ENCODE measurements at regions not wholly inside any gene's neighbourhood (a gene's known extent, or its start where the extent isn't known, plus 50 kb on each side); places are given as distances from the start of the nearest gene placed in this dataset.

GRCh38 chr13:109652531-109652930, 133.9 kb downstream of the IRS2 start:
- no peaks in the 10 kb centered on the region for H3K27me3 Mint-ChIP-seq (ENCODE audit: unreplicated experiment)
- no peak for TF ChIP-seq CTCF (IDR thresholded peaks at IDR 0.05)
- H3K4me3 Mint-ChIP-seq (ENCODE audit: unreplicated experiment), result no peak overlapping the region
- peaks cover 24% of the 10 kb centered on the region for H3K4me1 Mint-ChIP-seq (ENCODE audit: unreplicated experiment)
- H3K27ac Mint-ChIP-seq (ENCODE audit: unreplicated experiment), result peak overlapping the region; percentile 17
- no peaks in the 10 kb centered on the region for H3K36me3 Mint-ChIP-seq (ENCODE audit: unreplicated experiment)
- no peaks in the 10 kb centered on the region for H3K9me3 Mint-ChIP-seq (ENCODE audit: unreplicated experiment)
- DNase-seq (ENCODE audit: extremely low spot score, unreplicated experiment), result no peak

GRCh38 chr13:109651854-109652253, 134.5 kb downstream of the IRS2 start:
- H3K4me1 Mint-ChIP-seq (ENCODE audit: unreplicated experiment), result peaks cover 27% of the 10 kb centered on the region
- H3K27ac Mint-ChIP-seq (ENCODE audit: unreplicated experiment), result no peak overlapping the region
- no peaks in the 10 kb centered on the region for H3K36me3 Mint-ChIP-seq (ENCODE audit: unreplicated experiment)
- no peak for TF ChIP-seq CTCF (IDR thresholded peaks at IDR 0.05)
- DNase-seq (ENCODE audit: extremely low spot score, unreplicated experiment), result no peak
- H3K27me3 Mint-ChIP-seq (ENCODE audit: unreplicated experiment), result no peaks in the 10 kb centered on the region
- H3K9me3 Mint-ChIP-seq (ENCODE audit: unreplicated experiment), result no peaks in the 10 kb centered on the region
- no peak overlapping the region for H3K4me3 Mint-ChIP-seq (ENCODE audit: unreplicated experiment)

GRCh38 chr13:109651311-109651710, 135.1 kb downstream of the IRS2 start:
- DNase-seq (ENCODE audit: extremely low spot score, unreplicated experiment), result no peak
- no peaks in the 10 kb centered on the region for H3K9me3 Mint-ChIP-seq (ENCODE audit: unreplicated experiment)
- no peaks in the 10 kb centered on the region for H3K27me3 Mint-ChIP-seq (ENCODE audit: unreplicated experiment)
- no peak for TF ChIP-seq CTCF (IDR thresholded peaks at IDR 0.05)
- no peak overlapping the region for H3K27ac Mint-ChIP-seq (ENCODE audit: unreplicated experiment)
- no peaks in the 10 kb centered on the region for H3K36me3 Mint-ChIP-seq (ENCODE audit: unreplicated experiment)
- H3K4me3 Mint-ChIP-seq (ENCODE audit: unreplicated experiment), result no peak overlapping the region
- H3K4me1 Mint-ChIP-seq (ENCODE audit: unreplicated experiment), result peaks cover 32% of the 10 kb centered on the region

- Mint-ChIP-seq H3K27ac (ENCODE audit: unreplicated experiment) (no peak overlapping the region), H3K9me3 (ENCODE audit: unreplicated experiment) (no peaks in the 10 kb centered on the region), H3K36me3 (ENCODE audit: unreplicated experiment) (no peaks in the 10 kb centered on the region), H3K27me3 (ENCODE audit: unreplicated experiment) (no peaks in the 10 kb centered on the region), H3K4me1 (ENCODE audit: unreplicated experiment) (peaks cover 36% of the 10 kb centered on the region), H3K4me3 (ENCODE audit: unreplicated experiment) (no peak overlapping the region)
- no peak for DNase-seq (ENCODE audit: extremely low spot score, unreplicated experiment)
- no peak for TF ChIP-seq CTCF (IDR thresholded peaks at IDR 0.05)
These were observed 135.5 kb downstream of the IRS2 start for GRCh38 chr13:109650861-109651260.

- no peak for DNase-seq (ENCODE audit: extremely low spot score, unreplicated experiment)
- Mint-ChIP-seq H3K4me3 (ENCODE audit: unreplicated experiment) (no peak overlapping the region), H3K36me3 (ENCODE audit: unreplicated experiment) (no peaks in the 10 kb centered on the region), H3K27me3 (ENCODE audit: unreplicated experiment) (no peaks in the 10 kb centered on the region), H3K4me1 (ENCODE audit: unreplicated experiment) (peaks cover 46% of the 10 kb centered on the region), H3K9me3 (ENCODE audit: unreplicated experiment) (no peaks in the 10 kb centered on the region), H3K27ac (ENCODE audit: unreplicated experiment) (no peak overlapping the region)
- TF ChIP-seq CTCF (IDR thresholded peaks at IDR 0.05), result no peak
These were observed 136.7 kb downstream of the IRS2 start for GRCh38 chr13:109649713-109650112.
